ENCODE measurements at regions not wholly inside any gene's neighbourhood (a gene's known extent, or its start where the extent isn't known, plus 50 kb on each side); places are given as distances from the start of the nearest gene placed in this dataset.

DNA sequence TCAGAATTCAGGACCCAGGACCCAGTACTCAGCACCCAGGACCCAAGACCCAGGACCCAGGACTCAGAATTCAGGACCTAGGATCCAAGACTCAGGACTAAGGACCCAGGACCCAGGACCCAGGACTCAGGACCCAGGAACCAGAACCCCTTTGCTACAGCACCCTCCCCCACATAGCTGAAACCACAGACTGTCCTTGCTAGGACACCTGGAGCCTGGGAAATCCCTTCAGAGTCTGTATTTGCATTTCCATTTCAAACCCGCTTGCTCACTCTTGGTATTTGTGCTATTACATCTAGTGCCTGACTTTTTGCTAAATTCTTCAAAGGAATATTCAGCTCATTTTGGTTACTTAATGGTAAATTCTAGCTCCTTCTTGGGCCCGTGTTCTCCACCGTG, 275.8 kb upstream of the MAF start:
- DNase-seq, result no peak

GRCh38 chr16:79874391-79874790, 273.9 kb upstream of the MAF start:
- DNase-seq, result no peak

GRCh38 chr16:79873825-79874224, 273.3 kb upstream of the MAF start:
- no peak for DNase-seq

- DNase-seq, result no peak
These were observed 271.4 kb upstream of the MAF start for GRCh38 chr16:79871906-79872305.

- no peak for DNase-seq
These were observed 269.7 kb upstream of the MAF start for GRCh38 chr16:79870016-79870886.

DNA sequence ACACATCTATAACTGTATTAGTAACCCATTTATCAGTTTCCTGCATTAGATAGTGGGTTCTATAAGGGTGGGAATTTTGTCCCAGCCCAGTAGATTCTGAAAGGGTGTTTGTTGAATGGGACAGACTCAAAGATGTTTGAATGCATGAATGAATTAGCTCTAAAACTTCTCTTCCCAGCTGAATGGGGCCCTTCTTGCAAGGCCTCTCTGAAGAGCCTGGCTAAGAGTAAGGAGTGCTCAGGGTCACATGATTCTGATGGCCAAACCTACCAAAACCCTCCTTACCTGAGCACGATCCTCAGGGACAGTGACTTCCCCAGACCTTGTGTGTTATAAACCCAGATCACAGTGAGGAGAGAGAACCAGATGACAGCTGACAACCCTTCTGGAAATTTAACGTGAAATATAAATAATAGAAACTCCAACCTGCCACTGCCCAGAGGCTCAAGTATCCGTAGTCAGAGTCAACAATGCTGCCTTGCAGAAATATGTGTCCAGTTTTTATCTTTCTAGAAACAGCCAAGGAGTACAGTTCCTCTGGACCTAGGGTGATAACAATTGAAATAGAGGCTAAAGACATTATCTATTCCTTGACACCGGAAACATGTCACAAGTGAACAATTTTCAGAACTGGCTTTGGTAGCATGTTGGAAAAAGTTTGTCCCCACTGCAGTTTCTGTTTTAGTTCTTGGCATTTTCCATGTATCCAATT, 268.9 kb upstream of the MAF start:
- DNase-seq, result no peak

DNA sequence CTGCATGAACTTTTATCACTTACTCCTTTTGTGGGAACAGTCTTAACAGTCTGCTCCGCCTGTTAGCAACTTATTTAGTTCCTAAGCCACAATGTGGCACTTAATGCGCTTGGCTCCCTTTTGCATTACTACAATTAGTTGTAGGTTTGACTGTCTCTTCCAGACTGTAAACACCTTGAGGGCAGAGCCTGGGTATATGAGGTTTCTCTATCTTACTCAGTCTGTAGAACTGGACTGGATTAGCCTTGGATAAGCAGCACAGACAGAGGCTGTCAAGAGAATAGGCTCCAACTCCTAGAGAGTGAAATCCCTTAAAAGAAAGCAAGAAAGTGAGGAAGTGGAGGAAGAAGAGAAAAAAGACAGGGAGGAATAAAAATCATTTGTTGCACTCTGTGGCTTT, 268.3 kb upstream of the MAF start:
- DNase-seq, result no peak

GRCh38 chr16:79867425-79867997, 267.0 kb upstream of the MAF start:
- DNase-seq, result no peak

DNA sequence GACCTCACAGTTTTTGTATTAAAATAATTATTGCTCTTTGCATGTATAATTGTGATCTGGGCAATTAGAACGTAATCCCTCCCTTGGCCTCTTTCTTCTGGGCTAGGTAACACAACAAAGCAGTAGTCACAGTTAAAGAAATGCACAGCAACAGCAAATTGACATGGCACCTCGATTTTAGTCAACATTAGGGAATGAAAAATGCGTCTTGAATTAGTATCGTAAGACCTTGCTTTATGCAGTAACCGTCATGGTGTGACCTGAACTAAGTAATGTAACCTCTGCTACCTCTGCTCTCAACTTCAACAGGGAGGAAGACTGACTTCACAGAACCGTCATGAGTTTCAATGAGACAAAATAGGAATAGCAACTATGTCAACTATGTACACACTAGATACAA, 265.4 kb upstream of the MAF start:
- DNase-seq, result no peak

DNA sequence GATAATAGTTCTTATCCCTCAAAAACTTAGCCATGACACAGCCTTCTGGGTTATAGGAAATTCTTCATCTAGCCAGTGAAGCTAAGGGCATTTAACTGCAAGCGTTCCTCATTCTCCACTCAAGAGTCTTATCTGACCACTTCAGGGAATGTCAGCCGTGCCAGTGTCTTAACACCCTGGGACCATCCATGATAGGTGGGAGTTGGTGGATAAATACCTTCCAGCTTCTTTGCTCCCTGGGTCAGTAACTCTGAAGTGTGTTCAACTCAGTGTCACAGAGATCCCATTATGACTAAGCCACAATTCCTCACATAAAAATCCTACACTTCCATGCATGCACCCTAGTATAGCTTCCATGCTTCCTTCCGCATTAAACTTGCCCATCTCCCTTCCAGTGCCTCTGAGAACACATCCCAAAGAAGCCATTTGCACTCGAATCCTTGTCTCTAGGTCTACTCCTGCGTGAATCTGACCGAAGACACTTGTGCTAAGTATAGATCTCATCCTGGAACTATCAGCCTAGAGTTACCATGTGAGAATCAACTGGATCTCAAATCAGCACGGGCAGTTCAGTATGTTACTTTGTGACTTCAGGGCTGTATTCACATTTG, 264.3 kb upstream of the MAF start:
- no peak for DNase-seq

- DNase-seq, result no peak
These were observed 263.7 kb upstream of the MAF start for GRCh38 chr16:79864032-79864780.

DNA sequence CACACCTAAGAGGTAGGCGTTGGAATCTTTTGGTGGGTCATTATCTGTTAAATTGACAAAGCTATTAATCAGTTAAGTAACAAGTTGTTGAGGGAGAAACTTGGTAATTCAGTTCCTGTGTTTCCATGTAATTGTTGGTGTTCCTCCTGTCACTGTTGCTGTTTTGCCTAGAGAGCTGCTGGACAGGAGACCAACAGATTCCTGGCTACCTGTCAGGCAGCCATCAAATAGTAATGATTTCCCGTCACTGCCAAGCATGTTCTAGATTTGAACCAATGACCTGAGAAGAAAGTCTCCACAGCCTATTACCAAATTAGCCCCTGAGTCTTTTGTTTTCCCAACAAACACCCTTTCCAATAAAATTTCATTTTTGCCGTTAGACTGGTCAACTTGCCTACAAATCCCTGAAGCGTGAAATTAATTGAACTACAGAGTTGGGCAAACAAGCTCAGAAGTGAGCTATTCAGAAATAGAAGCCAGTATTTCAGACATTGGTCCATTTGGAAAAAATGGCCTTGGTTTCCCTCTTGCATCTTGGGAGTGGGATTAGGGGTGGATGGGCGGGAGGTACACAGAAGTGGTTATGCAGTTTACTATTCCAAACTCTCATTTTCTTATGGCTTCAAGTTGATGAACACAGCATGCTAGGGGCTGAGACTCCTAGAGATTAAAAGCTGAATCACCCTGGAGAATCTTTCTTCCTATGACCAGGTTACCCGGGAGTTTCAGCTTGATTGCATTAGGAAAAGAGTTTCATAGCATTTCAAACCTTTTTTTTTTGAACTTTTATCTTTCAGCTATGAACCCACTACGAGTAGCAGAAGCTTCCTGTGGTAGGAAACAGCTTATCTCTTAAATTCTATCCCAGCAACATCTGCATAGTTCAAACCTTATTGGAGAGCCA, 262.8 kb upstream of the MAF start:
- no peak for DNase-seq

GRCh38 chr16:79862601-79863000, 262.1 kb upstream of the MAF start:
- DNase-seq, result no peak

GRCh38 chr16:79856581-79856980, 256.0 kb upstream of the MAF start:
- DNase-seq, result no peak

- no peak for DNase-seq
These were observed 249.8 kb upstream of the MAF start for GRCh38 chr16:79850348-79850747.

DNA sequence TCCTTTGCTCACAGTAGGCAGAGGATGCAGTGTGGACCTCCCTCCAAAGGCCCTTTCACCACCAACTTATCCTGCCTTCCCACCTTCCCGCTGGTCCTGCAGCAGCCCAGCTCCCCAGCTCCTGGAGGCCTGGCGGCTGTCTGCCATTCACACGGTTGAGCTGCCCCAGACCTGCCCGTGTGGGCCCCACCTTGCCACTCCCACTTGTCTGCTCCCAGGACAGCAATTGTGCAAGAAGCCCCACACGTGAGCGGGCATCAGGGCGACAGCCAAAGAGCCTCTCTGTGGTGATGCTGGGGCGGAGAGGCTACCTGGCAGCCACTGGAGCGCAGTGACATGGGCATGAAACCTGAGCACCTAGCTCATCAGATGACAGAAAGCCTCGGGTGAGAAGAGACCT, 248.6 kb upstream of the MAF start:
- no peak for DNase-seq

DNA sequence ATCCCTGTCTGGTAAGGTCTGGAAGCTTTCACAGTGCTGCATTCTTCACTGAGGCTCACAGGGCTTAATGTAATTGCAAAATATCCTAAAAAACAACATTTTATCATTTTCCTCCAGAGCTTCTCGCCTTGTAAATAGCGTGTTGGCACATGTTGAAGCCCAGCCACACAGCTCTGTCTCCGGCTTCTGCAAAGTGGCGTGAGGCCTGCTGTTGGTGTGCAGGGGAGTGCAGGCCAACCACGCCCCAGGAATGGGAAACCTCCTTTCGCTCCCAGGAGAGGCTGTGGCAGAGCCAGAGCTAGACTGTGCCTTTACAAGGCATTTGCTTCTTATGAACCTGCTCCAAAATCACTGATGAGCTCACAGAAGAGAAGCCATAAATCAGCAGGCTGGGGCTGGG, 248.2 kb upstream of the MAF start:
- DNase-seq, result no peak

- no peak for DNase-seq
These were observed 247.0 kb upstream of the MAF start for GRCh38 chr16:79847569-79847968.

DNA sequence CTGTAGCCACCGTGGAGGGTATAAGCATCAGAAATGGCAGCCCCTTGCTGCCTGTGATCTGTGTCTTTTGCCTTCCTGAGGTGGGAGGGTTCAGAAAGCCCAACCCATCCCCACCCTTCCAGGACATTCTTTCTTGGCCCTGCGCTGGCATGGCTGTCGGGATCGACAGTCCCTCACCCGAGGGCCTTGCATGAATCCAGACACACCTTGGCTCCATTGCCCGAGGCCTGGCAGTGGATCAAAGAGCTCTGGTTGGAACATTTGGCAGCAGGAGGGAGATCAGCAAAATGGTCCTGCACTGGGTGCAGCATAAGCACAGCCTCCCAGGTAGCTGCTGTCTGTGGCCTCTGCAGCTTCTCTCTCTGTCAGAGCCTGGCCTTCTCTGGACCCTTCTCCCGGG, 246.6 kb upstream of the MAF start:
- DNase-seq, result no peak

DNA sequence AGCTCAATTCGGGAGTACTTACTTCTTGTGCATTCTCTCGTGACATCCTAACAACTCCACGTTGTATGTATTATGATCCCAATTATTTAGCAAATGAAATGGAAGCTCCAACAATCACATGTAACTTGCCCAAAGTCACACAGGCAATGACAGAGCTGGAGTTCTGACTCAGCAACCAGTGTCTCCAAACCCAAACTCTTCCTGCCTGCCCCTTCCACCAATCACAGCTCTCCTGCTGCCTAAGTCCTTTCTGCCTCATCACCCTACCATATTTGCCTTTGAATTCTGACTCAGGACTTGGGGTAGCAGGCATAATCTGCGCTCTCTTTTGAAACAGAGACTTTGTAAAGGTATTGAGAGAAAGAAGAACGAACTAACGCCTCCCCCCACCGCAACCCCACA, 245.2 kb upstream of the MAF start:
- no peak for DNase-seq

GRCh38 chr16:79845033-79845733, 244.6 kb upstream of the MAF start:
- DNase-seq, result no peak
